Central memory CD8-positive, alpha-beta T cell (primary cell): ENCODE measurements at regions not wholly inside any gene's neighbourhood (a gene's known extent, or its start where the extent isn't known, plus 50 kb on each side); places are given as distances from the start of the nearest gene placed in this dataset.
"Not testable (repeated sequence)": the region's sequence is repeated elsewhere in the genome, so short reads cannot be mapped to it uniquely, and the experiment has no call there.

Experiments used
- ATAC-seq: fragments of 150-1000 bp; cut with Tn5 transposase; replicated peaks from 2 replicates; pipeline ENCODE4 v1.10.0; 2022; ENCODE audit warnings: mild to moderate bottlenecking, moderate FRiP score, moderate number of reproducible peaks; ENCODE audit not compliant: poor library complexity, severe bottlenecking; ENCODE audit errors: extremely low read depth
- DNase-seq, 2 donors: peaks; one replicate each; pipeline ENCODE4 v3.0.0; 2021; ENCODE audit warnings: low spot score in 2 of 2
- H3K27ac Mint-ChIP-seq: one replicate; pipeline ENCODE4 v1.8.0; 2022; ENCODE audit warnings: low read depth, mild to moderate bottlenecking, moderate library complexity, mixed read lengths
- H3K27me3 Mint-ChIP-seq: one replicate; pipeline ENCODE4 v1.8.0; 2022; ENCODE audit warnings: mixed read lengths
- H3K36me3 Mint-ChIP-seq: one replicate; pipeline ENCODE4 v1.8.0; 2022; ENCODE audit warnings: mild to moderate bottlenecking, moderate library complexity, mixed read lengths; ENCODE audit not compliant: insufficient read depth
- H3K4me1 Mint-ChIP-seq: one replicate; pipeline ENCODE4 v1.8.0; 2022; ENCODE audit warnings: mixed read lengths
- H3K4me3 Mint-ChIP-seq: one replicate; pipeline ENCODE4 v1.8.0; 2022; ENCODE audit warnings: mild to moderate bottlenecking, moderate library complexity, mixed read lengths
- H3K9me3 Mint-ChIP-seq: one replicate; pipeline ENCODE4 v1.8.0; 2022; ENCODE audit warnings: mixed read lengths

DNA sequence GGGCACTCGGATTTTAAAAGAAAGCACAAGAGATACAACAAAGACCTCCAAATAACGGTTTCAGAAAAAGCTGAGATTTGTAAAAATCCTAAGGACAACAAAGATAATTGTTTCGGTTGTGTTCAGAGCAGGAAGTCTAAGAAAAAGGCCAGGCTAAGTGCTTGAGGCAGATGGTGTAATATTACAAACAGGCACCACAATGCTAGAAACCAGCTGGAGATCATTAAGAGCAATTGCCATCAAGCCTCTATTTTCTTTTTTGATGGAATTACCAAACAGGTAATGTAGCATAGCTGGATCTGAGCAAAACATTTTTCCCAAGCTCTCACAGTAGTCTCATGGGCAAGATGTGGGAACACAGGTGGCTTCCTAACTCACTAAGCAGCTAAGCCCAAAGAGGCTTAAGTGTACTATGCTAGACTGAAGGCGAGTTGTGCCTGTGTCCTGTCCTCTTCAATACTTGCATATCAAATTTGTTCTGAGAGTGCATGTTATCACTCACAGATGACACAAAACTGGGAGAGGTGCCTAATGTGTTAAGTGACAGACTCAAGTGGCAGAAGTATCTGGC is 161.6 kb downstream of the GLUL start:
- H3K27ac Mint-ChIP-seq, result no peak overlapping the region
- H3K4me1 Mint-ChIP-seq, result no peaks in the 10 kb centered on the region
- H3K9me3 Mint-ChIP-seq, result no peaks in the 10 kb centered on the region
- no peak overlapping the region for H3K4me3 Mint-ChIP-seq
- DNase-seq (no peak), ATAC-seq (no peak)
- no peaks in the 10 kb centered on the region for H3K27me3 Mint-ChIP-seq
- no peaks in the 10 kb centered on the region for H3K36me3 Mint-ChIP-seq

- no peaks in the 10 kb centered on the region for H3K9me3 Mint-ChIP-seq
- ATAC-seq, result no peak
- no peak overlapping the region for H3K27ac Mint-ChIP-seq
- DNase-seq, result no peak
- no peak overlapping the region for H3K4me3 Mint-ChIP-seq
- H3K27me3 Mint-ChIP-seq, result no peaks in the 10 kb centered on the region
- no peaks in the 10 kb centered on the region for H3K36me3 Mint-ChIP-seq
- no peaks in the 10 kb centered on the region for H3K4me1 Mint-ChIP-seq
Observed at GRCh38 chr1:182229451-182229850, 162.1 kb downstream of the GLUL start.

- Mint-ChIP-seq H3K36me3 (no peaks in the 10 kb centered on the region), H3K4me1 (no peaks in the 10 kb centered on the region), H3K27me3 (no peaks in the 10 kb centered on the region), H3K27ac (no peak overlapping the region), H3K4me3 (no peak overlapping the region), H3K9me3 (no peaks in the 10 kb centered on the region)
- ATAC-seq, result no peak
- no peak for DNase-seq
Observed at GRCh38 chr1:182227864-182228547, 163.6 kb downstream of the GLUL start.

DNA sequence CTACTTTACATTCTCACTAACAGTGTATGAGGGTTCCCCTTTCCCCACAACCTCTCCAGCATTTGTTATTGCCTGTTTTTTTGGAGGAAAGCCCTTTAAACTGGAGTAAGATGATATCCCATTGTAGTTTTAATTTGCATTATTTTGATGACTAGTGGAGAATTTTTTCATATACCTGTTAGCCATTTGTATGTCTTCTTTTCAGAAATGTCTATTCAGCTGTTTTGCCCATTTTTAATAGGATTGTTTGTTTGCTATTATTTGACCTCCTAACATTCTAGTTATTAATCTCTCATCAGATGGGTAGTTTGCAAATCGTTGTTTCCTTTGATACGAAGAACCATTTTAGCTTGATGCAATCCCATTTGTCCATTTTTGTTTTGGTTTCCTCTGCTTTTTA is 165.0 kb downstream of the GLUL start:
- Mint-ChIP-seq H3K4me3 (no peak overlapping the region), H3K27ac (no peak overlapping the region), H3K4me1 (no peaks in the 10 kb centered on the region), H3K36me3 (no peaks in the 10 kb centered on the region), H3K9me3 (peaks cover 7% of the 10 kb centered on the region), H3K27me3 (peaks cover 11% of the 10 kb centered on the region)
- ATAC-seq, result no peak
- no peak for DNase-seq

DNA sequence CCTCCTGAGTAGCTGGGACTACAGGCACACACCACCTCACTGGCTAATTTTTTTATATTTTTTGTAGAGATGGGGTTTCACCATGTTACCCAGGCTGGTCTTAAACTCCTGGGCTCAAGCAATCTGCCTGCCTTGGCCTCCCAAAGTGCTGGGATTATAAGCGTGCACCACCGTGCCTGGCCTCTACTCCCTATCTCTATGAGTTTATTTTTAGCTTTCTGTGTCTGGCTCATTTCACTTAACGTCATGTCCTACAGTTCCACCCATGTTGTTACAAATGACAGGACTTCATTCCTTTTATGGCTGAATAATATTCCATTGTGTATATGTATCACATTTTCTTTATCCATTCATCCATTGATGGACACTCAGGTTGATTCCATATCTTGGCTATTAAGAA is 164.2 kb upstream of the ZNF648 start:
- H3K27ac Mint-ChIP-seq, H3K36me3 Mint-ChIP-seq, DNase-seq, ATAC-seq, H3K4me3 Mint-ChIP-seq, H3K4me1 Mint-ChIP-seq: not testable (repeated sequence)
- Mint-ChIP-seq H3K27me3 (peaks cover 16% of the 10 kb centered on the region), H3K9me3 (peaks cover 11% of the 10 kb centered on the region)

DNA sequence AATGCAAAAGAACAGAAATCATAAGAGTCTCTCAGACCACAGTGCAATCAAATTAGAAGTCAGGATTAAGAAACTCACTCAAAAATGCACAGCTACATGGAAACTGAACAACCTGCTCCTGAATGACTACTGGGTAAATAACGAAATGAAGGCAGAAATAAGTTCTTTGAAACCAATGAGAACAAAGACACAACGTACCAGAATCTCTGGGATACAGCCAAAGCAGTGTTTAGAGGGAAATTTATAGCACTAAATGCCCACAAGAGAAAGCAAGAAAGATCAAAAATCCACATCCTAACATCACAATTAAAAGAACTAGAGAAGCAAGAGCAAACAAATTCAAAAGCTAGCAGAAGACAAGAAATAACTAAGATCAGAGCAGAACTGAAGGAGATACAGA is 160.5 kb upstream of the ZNF648 start:
- H3K27ac Mint-ChIP-seq, H3K36me3 Mint-ChIP-seq, H3K4me3 Mint-ChIP-seq, DNase-seq, H3K4me1 Mint-ChIP-seq, ATAC-seq: not testable (repeated sequence)
- H3K27me3 Mint-ChIP-seq, result peaks cover 38% of the 10 kb centered on the region
- H3K9me3 Mint-ChIP-seq, result peaks cover 17% of the 10 kb centered on the region

GRCh38 chr1:182221367-182221766 is 159.9 kb upstream of the ZNF648 start:
- H3K4me3 Mint-ChIP-seq, ATAC-seq, H3K27ac Mint-ChIP-seq, H3K36me3 Mint-ChIP-seq, DNase-seq, H3K4me1 Mint-ChIP-seq: not testable (repeated sequence)
- Mint-ChIP-seq H3K27me3 (peaks cover 38% of the 10 kb centered on the region), H3K9me3 (peaks cover 17% of the 10 kb centered on the region)

DNA sequence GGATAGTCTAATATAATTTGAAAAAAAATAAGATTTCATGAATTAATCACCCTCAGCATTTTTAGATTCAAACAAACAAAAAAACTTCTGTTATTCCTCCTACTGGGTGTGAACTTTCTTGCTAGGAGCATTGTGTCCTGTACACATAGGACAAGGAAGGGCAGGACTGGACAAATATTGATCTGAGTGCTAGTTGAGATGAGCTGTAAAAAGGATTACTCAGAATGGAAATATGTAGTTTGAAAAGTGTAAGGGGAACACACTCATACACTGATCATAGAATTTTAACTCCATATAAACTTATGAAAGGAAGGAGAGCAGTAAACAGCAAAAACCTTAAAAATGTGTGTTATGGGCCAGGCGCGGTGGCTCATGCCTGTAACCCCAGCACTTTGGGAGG is 156.5 kb upstream of the ZNF648 start:
- Mint-ChIP-seq H3K27me3 (peaks cover 47% of the 10 kb centered on the region), H3K36me3 (no peaks in the 10 kb centered on the region), H3K9me3 (peaks cover 17% of the 10 kb centered on the region), H3K27ac (no peak overlapping the region), H3K4me3 (no peak overlapping the region), H3K4me1 (no peaks in the 10 kb centered on the region)
- DNase-seq (no peak), ATAC-seq (no peak)

GRCh38 chr1:182217071-182217470 is 155.6 kb upstream of the ZNF648 start:
- H3K9me3 Mint-ChIP-seq, result peaks cover 15% of the 10 kb centered on the region
- H3K27me3 Mint-ChIP-seq, result peaks cover 40% of the 10 kb centered on the region

GRCh38 chr1:182215764-182216163 is 154.3 kb upstream of the ZNF648 start:
- no peaks in the 10 kb centered on the region for H3K36me3 Mint-ChIP-seq
- H3K27me3 Mint-ChIP-seq, result peaks cover 30% of the 10 kb centered on the region
- H3K9me3 Mint-ChIP-seq, result peaks cover 6% of the 10 kb centered on the region
- ATAC-seq (no peak), DNase-seq (no peak)
- H3K27ac Mint-ChIP-seq, result no peak overlapping the region
- H3K4me3 Mint-ChIP-seq, result no peak overlapping the region
- no peaks in the 10 kb centered on the region for H3K4me1 Mint-ChIP-seq

More at GRCh38 chr1:182217071-182217470, 155.6 kb upstream of the ZNF648 start:
- H3K4me1 Mint-ChIP-seq, result no peaks in the 10 kb centered on the region
- H3K27ac Mint-ChIP-seq, result no peak overlapping the region
- ATAC-seq (no peak), DNase-seq (no peak)
- no peaks in the 10 kb centered on the region for H3K36me3 Mint-ChIP-seq
- H3K4me3 Mint-ChIP-seq, result no peak overlapping the region

DNA sequence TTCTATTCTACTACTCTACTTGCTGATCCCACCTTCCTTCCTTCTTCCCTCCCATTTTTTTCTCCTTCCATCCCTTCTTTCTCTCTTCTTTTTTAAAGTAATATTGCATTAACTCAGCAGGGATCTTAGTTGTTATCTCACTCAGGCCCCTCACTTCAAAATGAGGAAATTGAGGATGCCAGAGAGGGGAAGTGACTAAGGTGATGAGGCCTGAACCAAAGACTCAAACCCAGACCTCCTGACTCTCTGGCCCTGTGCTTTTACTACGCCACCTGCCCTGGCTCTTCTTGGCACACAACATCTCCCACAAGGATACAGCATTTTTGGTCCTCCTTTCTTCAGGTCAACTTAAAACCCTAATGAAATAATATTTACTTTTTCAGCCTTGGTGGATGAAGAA is 151.7 kb upstream of the ZNF648 start:
- Mint-ChIP-seq H3K9me3 (no peaks in the 10 kb centered on the region), H3K4me1 (no peaks in the 10 kb centered on the region), H3K27me3 (peaks cover 15% of the 10 kb centered on the region), H3K27ac (no peak overlapping the region), H3K36me3 (no peaks in the 10 kb centered on the region), H3K4me3 (no peak overlapping the region)
- ATAC-seq, result no peak
- DNase-seq, result no peak

- Mint-ChIP-seq H3K27ac (no peak overlapping the region), H3K4me1 (peaks cover 7% of the 10 kb centered on the region), H3K27me3 (peaks cover 9% of the 10 kb centered on the region), H3K36me3 (no peaks in the 10 kb centered on the region), H3K4me3 (no peak overlapping the region), H3K9me3 (no peaks in the 10 kb centered on the region)
- DNase-seq (no peak), ATAC-seq (no peak)
Observed at GRCh38 chr1:182211386-182211785, 149.9 kb upstream of the ZNF648 start.

DNA sequence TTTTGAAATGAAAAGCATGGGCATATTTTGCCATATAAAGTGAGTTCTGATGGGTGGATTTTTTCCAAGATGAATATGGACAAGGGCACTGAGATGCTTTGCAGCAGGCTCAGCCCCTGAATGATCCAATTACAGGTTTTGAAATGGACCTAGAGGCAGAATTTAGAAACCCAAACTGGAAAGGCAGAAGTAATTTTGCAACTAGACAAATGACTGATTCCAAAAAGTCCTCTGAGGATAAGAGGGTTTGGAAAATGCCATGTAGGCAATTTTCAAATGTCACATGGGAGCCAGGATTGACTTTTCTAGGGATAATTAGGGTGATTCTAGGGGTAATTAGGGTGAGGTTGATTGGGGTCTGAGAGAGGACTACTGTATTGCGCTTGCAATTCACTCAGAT is 148.9 kb upstream of the ZNF648 start:
- Mint-ChIP-seq H3K9me3 (no peaks in the 10 kb centered on the region), H3K4me1 (peaks cover 11% of the 10 kb centered on the region), H3K27ac (no peak overlapping the region), H3K27me3 (peaks cover 9% of the 10 kb centered on the region), H3K4me3 (no peak overlapping the region), H3K36me3 (no peaks in the 10 kb centered on the region)
- no peak for DNase-seq
- no peak for ATAC-seq
